ENCODE measurements at regions not wholly inside any gene's neighbourhood (a gene's known extent, or its start where the extent isn't known, plus 50 kb on each side); places are given as distances from the start of the nearest gene placed in this dataset.
"Not testable (repeated sequence)": the region's sequence is repeated elsewhere in the genome, so short reads cannot be mapped to it uniquely, and the experiment has no call there.

DNA sequence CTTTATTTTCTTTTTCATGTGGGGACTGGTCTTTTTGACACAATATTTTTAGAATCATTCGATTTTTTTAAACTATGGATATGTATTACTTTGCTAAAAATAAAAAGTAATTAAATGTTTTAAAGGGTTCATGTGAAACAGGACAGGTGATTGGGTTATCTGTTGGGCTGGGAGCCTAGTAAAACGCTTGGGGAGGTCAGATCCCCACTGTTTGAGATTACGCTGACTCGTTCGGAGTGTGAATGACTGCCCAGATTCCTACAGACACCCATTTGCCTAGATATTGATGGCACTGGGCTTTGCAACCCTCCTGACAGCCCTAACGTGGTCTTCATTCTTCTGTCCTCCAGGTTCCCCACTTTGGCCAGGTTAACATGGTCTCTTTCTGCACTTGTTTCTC, 62.9 kb upstream of the UBASH3B start:
- Histone ChIP-seq H3K4me3 (no peak overlapping the region), H3K4me1 (replicated peaks in 1 of 2) (no peaks in the 10 kb centered on the region), H3K9me3 (replicated peaks in 1 of 3) (no peaks in the 10 kb centered on the region), H3K27ac (no peak overlapping the region), H3K36me3 (replicated peaks in 1 of 2) (no peaks in the 10 kb centered on the region), H3K27me3 (peaks cover 4% of the 10 kb centered on the region)
- TF ChIP-seq, protein P1, sequence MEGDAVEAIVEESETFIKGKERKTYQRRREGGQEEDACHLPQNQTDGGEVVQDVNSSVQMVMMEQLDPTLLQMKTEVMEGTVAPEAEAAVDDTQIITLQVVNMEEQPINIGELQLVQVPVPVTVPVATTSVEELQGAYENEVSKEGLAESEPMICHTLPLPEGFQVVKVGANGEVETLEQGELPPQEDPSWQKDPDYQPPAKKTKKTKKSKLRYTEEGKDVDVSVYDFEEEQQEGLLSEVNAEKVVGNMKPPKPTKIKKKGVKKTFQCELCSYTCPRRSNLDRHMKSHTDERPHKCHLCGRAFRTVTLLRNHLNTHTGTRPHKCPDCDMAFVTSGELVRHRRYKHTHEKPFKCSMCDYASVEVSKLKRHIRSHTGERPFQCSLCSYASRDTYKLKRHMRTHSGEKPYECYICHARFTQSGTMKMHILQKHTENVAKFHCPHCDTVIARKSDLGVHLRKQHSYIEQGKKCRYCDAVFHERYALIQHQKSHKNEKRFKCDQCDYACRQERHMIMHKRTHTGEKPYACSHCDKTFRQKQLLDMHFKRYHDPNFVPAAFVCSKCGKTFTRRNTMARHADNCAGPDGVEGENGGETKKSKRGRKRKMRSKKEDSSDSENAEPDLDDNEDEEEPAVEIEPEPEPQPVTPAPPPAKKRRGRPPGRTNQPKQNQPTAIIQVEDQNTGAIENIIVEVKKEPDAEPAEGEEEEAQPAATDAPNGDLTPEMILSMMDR (IDR thresholded peaks at IDR 0.05) = no peak
- TF ChIP-seq POLR2A (IDR thresholded peaks at IDR 0.05) = no peak
- 60 to 74% (median 65%) methylated on average over 6 of the region's 6 CpGs for WGBS, 4 donors
- intact Hi-C loops (cut with DNase I) = no loop called here
- DNase-seq = no peak

- peaks cover 0 to 4% of the 10 kb centered on the region in 2 donors for H3K4me1 ChIP-seq (replicated peaks in 1 of 2)
- no peak overlapping the region for H3K4me3 ChIP-seq
- no peaks in the 10 kb centered on the region for H3K27me3 ChIP-seq
- no peak overlapping the region for H3K27ac ChIP-seq
- H3K9me3 ChIP-seq (replicated peaks in 1 of 3) = no peaks in the 10 kb centered on the region
- H3K36me3 ChIP-seq (replicated peaks in 1 of 2) = no peaks in the 10 kb centered on the region
- DNase-seq = no peak
- no peak for TF ChIP-seq POLR2A (IDR thresholded peaks at IDR 0.05)
- TF ChIP-seq, protein P1 (IDR thresholded peaks at IDR 0.05) = no peak
- 77 to 86% (median 82%) methylated on average over 8 of the region's 8 CpGs for WGBS, 4 donors
- intact Hi-C loops (cut with DNase I) = loop anchor here in 1 of 2 donors (5.0 kb wide), 2 partner anchors 43 to 198 kb away; no protein-coding TSS in a partner anchor
Measured at GRCh38 chr11:122584670-122585069, 70.9 kb upstream of the UBASH3B start.

GRCh38 chr11:122580071-122580470, 75.5 kb upstream of the UBASH3B start:
- 49 to 55% (median 53%) methylated on average over 13 of the region's 13 CpGs for WGBS, 4 donors
- not testable (repeated sequence) for H3K4me1 ChIP-seq (replicated peaks in 1 of 2); H3K9me3 ChIP-seq (replicated peaks in 1 of 3); DNase-seq; H3K36me3 ChIP-seq (replicated peaks in 1 of 2); H3K4me3 ChIP-seq; H3K27me3 ChIP-seq; H3K27ac ChIP-seq
- intact Hi-C loops (cut with DNase I) = loop anchor here in 1 of 2 donors (5.0 kb wide), 2 partner anchors 47 to 202 kb away; no protein-coding TSS in a partner anchor

GRCh38 chr11:122578171-122578825, 77.2 kb upstream of the UBASH3B start:
- no peak for DNase-seq
- intact Hi-C loops (cut with DNase I) = loop anchor here in 1 of 2 donors (5.0 kb wide), 1 partner anchor 274 kb away; no protein-coding TSS in a partner anchor
- Histone ChIP-seq H3K27ac (no peak overlapping the region), H3K36me3 (replicated peaks in 1 of 2) (no peaks in the 10 kb centered on the region), H3K9me3 (replicated peaks in 1 of 3) (no peaks in the 10 kb centered on the region), H3K27me3 (no peaks in the 10 kb centered on the region), H3K4me1 (replicated peaks in 1 of 2) (peaks cover 0 to 4% of the 10 kb centered on the region in 2 donors), H3K4me3 (no peak overlapping the region)
- no peak for TF ChIP-seq POLR2A (IDR thresholded peaks at IDR 0.05)
- TF ChIP-seq, protein P1 (IDR thresholded peaks at IDR 0.05) = no peak
- WGBS, 4 donors = 57 to 77% (median 73%) methylated on average over 3 of the region's 3 CpGs

DNA sequence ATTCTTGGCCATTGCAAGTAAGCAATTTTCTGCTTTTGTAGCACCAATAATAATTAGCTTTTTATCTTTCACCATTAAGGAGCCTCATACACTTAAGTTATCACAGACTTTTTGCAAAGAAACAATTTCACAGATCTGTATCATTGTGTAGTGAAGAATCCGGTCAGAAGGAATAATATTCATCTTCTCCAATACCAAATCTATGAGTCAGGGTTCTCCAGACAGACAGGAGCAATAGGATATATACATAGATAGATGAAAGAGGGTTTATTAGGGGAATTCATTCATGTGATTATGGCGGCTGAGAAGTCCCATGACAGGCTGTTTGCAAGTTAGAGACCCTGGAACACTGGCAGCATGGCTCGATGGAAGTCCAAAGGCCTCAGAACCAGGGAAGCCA, 82.9 kb upstream of the UBASH3B start:
- no peak for TF ChIP-seq POLR2A (IDR thresholded peaks at IDR 0.05)
- TF ChIP-seq, protein P1 (IDR thresholded peaks at IDR 0.05) = no peak
- WGBS, 4 donors = 83 to 90% (median 86%) methylated on average over 3 of the region's 3 CpGs
- Histone ChIP-seq H3K27ac (no peak overlapping the region), H3K9me3 (replicated peaks in 1 of 3) (no peaks in the 10 kb centered on the region), H3K4me3 (no peak overlapping the region), H3K4me1 (replicated peaks in 1 of 2) (no peaks in the 10 kb centered on the region), H3K36me3 (replicated peaks in 1 of 2) (no peaks in the 10 kb centered on the region), H3K27me3 (no peaks in the 10 kb centered on the region)
- DNase-seq = no peak
- intact Hi-C loops (cut with DNase I) = no loop called here

Measured in adrenal gland (tissue), 9 donors.